Neural progenitor cell (in vitro differentiated cells): ENCODE measurements at regions not wholly inside any gene's neighbourhood (a gene's known extent, or its start where the extent isn't known, plus 50 kb on each side); places are given as distances from the start of the nearest gene placed in this dataset.

Experiments
- EZH2 ChIP-seq: fragments of 200-600 bp; sonication (generic); IDR thresholded peaks from 2 replicates; pipeline ENCODE4 v1.6.1; 2017; ENCODE audit warnings: antibody characterized with exemption, mild to moderate bottlenecking, moderate library complexity
- EZH2phosphoT487 ChIP-seq: fragments of 200-600 bp; sonication (generic); IDR thresholded peaks from 2 replicates; pipeline ENCODE4 v1.6.1; 2017; ENCODE audit warnings: antibody characterized with exemption
- TF ChIP-seq, protein P1 (sequence below): fragments of 200-600 bp; sonication (generic); IDR thresholded peaks from 2 replicates; pipeline ENCODE4 v1.5.1; 2017; ENCODE audit warnings: antibody characterized with exemption, mild to moderate bottlenecking

DNA sequence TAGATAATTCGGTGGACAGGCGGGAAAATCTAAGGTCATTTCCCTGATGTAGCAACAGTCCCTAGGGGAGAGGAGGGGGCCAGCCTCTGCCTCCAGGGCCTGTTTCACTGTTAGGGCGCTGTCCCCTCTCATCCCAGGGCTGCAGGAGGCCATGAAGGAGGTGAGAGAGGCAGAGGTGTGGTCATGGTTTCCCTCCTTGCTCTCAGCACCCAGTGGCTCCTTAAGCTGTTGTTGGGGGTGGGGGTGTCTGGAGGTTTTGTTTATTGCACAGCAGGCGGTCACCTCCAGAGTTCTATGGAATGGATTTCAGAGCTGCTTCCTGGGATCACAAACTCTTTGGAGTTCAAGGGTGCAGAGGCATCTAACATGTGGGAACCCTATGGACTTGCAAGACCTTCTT lies 212.5 kb upstream of the RTL1 start:
- TF ChIP-seq, protein P1, sequence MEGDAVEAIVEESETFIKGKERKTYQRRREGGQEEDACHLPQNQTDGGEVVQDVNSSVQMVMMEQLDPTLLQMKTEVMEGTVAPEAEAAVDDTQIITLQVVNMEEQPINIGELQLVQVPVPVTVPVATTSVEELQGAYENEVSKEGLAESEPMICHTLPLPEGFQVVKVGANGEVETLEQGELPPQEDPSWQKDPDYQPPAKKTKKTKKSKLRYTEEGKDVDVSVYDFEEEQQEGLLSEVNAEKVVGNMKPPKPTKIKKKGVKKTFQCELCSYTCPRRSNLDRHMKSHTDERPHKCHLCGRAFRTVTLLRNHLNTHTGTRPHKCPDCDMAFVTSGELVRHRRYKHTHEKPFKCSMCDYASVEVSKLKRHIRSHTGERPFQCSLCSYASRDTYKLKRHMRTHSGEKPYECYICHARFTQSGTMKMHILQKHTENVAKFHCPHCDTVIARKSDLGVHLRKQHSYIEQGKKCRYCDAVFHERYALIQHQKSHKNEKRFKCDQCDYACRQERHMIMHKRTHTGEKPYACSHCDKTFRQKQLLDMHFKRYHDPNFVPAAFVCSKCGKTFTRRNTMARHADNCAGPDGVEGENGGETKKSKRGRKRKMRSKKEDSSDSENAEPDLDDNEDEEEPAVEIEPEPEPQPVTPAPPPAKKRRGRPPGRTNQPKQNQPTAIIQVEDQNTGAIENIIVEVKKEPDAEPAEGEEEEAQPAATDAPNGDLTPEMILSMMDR, result no peak
- TF ChIP-seq EZH2 (no peak), EZH2phosphoT487 (no peak)
